GM12878 (cell line): ENCODE measurements at regions not wholly inside any gene's neighbourhood (a gene's known extent, or its start where the extent isn't known, plus 50 kb on each side); places are given as distances from the start of the nearest gene placed in this dataset.

ENCODE experiments used
- ATAC-seq: fragments of 200-7000 bp; cut with Tn5 transposase; 3 replicates; pipeline ENCODE4 v1.9.1; 2020; ENCODE audit warnings: mild to moderate bottlenecking, moderate library complexity
- BruUV-seq: library from RNA; stranded (reverse); fragments of 400-500 nt; replicated peaks from 2 replicates; lab custom pipeline; 2021; lab: Mats Ljungman, UMichigan
- CTCF ChIA-PET: fragments of 300-600 bp; sonication (Branson Sonifier 250); formaldehyde crosslinking; extraction: SDS; loops from one replicate; lab custom pipeline; 2021; ENCODE audit warnings: inconsistent platforms; lab: Yijun Ruan, JAX
- POLR2A ChIA-PET: fragments of 350-600 bp; formaldehyde crosslinking; extraction: SDS; loops from one replicate; lab custom pipeline; 2021; ENCODE audit warnings: inconsistent platforms; lab: Charles Lee
- RAD21 ChIA-PET: fragments of 300-600 bp; sonication (Branson Sonifier 250); formaldehyde crosslinking; loops from one replicate; lab custom pipeline; 2023; ENCODE audit warnings: antibody characterized with exemption; ENCODE audit not compliant: unreplicated experiment; lab: Charles Lee
- SMC1A ChIA-PET: fragments of 300-600 bp; sonication (Branson Sonifier 250); formaldehyde crosslinking; loops from one replicate; lab custom pipeline; 2023; ENCODE audit not compliant: unreplicated experiment, uncharacterized antibody; lab: Charles Lee
- DNase-seq: peaks from one replicate; pipeline ENCODE4 v3.0.0-alpha.2; 2011; ENCODE audit warnings: low read depth, low spot score
- FAIRE-seq: peaks from 3 replicates; lab custom pipeline; 2011; peaks lifted over from hg19 to GRCh38; lab: Jason Lieb, UNC
- H2AFZ ChIP-seq: 2 replicates; pipeline ENCODE4 v1.6.0; 2011; ENCODE audit warnings: low read depth, low read length, control low read depth; ENCODE audit not compliant: control insufficient read depth
- H3K27ac ChIP-seq: 2 replicates; pipeline ENCODE4 v1.5.1; 2011; ENCODE audit warnings: control low read depth; ENCODE audit not compliant: control insufficient read depth, insufficient read depth
- H3K27me3 ChIP-seq, 2 experiments: replicated peaks in 1 of 2; 2 replicates each; pipeline versions ENCODE4 v1.6.0 to v1.6.1; 2011; ENCODE audit warnings: low read length in 1 of 2; ENCODE audit not compliant: control insufficient read depth in 2 of 2, insufficient read depth in 2 of 2
- H3K36me3 ChIP-seq, 2 experiments: 2 replicates each; pipeline ENCODE4 v1.5.1; 2011; ENCODE audit warnings: low read length in 1 of 2; ENCODE audit not compliant: control insufficient read depth in 2 of 2, insufficient read depth in 2 of 2
- H3K4me1 ChIP-seq: 2 replicates; pipeline ENCODE4 v1.6.1; 2011; ENCODE audit warnings: mild to moderate bottlenecking, low read length, moderate library complexity, mixed read lengths; ENCODE audit not compliant: control insufficient read depth, insufficient read depth
- H3K4me2 ChIP-seq: 2 replicates; pipeline ENCODE4 v1.6.0; 2011; ENCODE audit warnings: control low read depth; ENCODE audit not compliant: control insufficient read depth, insufficient read depth
- H3K4me3 ChIP-seq: fragments of 200-600 bp; sonication (generic); 2 replicates; pipeline ENCODE4 v1.5.1; 2016
- H3K79me2 ChIP-seq: 2 replicates; pipeline ENCODE4 v1.6.0; 2011; ENCODE audit warnings: low read length; ENCODE audit not compliant: control insufficient read depth, insufficient read depth
- H3K9ac ChIP-seq: 2 replicates; pipeline ENCODE4 v1.8.0; 2011; ENCODE audit warnings: low read length, control low read depth, mixed read lengths; ENCODE audit not compliant: control insufficient read depth, insufficient read depth
- H3K9me3 ChIP-seq: replicated peaks from 3 replicates; pipeline ENCODE4 v1.5.1; 2011; ENCODE audit warnings: mild to moderate bottlenecking, low read length; ENCODE audit not compliant: control insufficient read depth, insufficient read depth
- H4K20me1 ChIP-seq: 2 replicates; pipeline ENCODE4 v1.6.0; 2011; ENCODE audit not compliant: control insufficient read depth, insufficient read depth
- BCLAF1 ChIP-seq: fragments of 450-650 bp; IDR thresholded peaks from 2 replicates; pipeline ENCODE4 v1.6.1; 2017; ENCODE audit warnings: antibody characterized with exemption, mild to moderate bottlenecking, moderate library complexity
- CHD4 ChIP-seq: fragments of 200-600 bp; sonication (generic); IDR thresholded peaks from 2 replicates; pipeline ENCODE4 v1.6.1; 2016; ENCODE audit warnings: mild to moderate bottlenecking
- EP300 ChIP-seq, 2 experiments: fragments of 150-350 bp in 1 of 2; IDR thresholded peaks; 2 replicates each; pipeline ENCODE4 v1.6.1; 2011 to 2012; ENCODE audit warnings: low read depth in 2 of 2, low read length in 2 of 2, borderline replicate concordance in 1 of 2, improper control_type of control experiment in 1 of 2, inconsistent platforms in 1 of 2; ENCODE audit not compliant: control insufficient read depth in 1 of 2
- ETV6 ChIP-seq, 2 experiments: fragments of 450-650 bp in 1 of 2; IDR thresholded peaks in 1 of 2; conservative IDR thresholded peaks in 1 of 2; 2 replicates each; pipeline ENCODE4 v1.6.1; 2014; ENCODE audit warnings: antibody characterized with exemption in 1 of 2, borderline replicate concordance in 1 of 2, low read depth in 1 of 2, mild to moderate bottlenecking in 1 of 2, moderate library complexity in 1 of 2
- IKZF2 ChIP-seq, 2 experiments: fragments of 450-650 bp; IDR thresholded peaks; 2 replicates each; pipeline ENCODE4 v1.6.1; 2017; ENCODE audit warnings: mild to moderate bottlenecking in 2 of 2, moderate library complexity in 2 of 2
- IRF5 ChIP-seq: fragments of 450-650 bp; IDR thresholded peaks from 2 replicates; pipeline ENCODE4 v1.6.1; 2017; ENCODE audit warnings: borderline replicate concordance
- KAT2A ChIP-seq: conservative IDR thresholded peaks from 2 replicates; pipeline ENCODE4 v1.6.1; 2011; ENCODE audit warnings: low read depth, low read length; ENCODE audit not compliant: control insufficient read depth
- LARP7 ChIP-seq: fragments of 450-650 bp; IDR thresholded peaks from 2 replicates; pipeline ENCODE4 v1.6.1; 2017; ENCODE audit warnings: mild to moderate bottlenecking
- MTA2 ChIP-seq: fragments of 450-650 bp; IDR thresholded peaks from 2 replicates; pipeline ENCODE4 v1.6.1; 2016; ENCODE audit warnings: low read depth, mild to moderate bottlenecking, moderate library complexity
- NFIC ChIP-seq: IDR thresholded peaks from 2 replicates; pipeline ENCODE4 v1.6.1; 2012; ENCODE audit warnings: low read depth, mild to moderate bottlenecking, inconsistent platforms, low read length, moderate library complexity
- NR2C2 ChIP-seq: IDR thresholded peaks from 2 replicates; pipeline ENCODE4 v1.6.1; 2011; ENCODE audit warnings: borderline replicate concordance, low read depth; ENCODE audit not compliant: control insufficient read depth, insufficient read length
- RFX5 ChIP-seq: IDR thresholded peaks from 2 replicates; pipeline ENCODE4 v1.6.1; 2011; ENCODE audit warnings: low read depth, low read length, improper control_type of control experiment
- SP1 ChIP-seq: IDR thresholded peaks from one replicate; pipeline ENCODE4 v1.6.1; 2011; ENCODE audit warnings: low read depth, low read length
- TCF7 ChIP-seq: IDR thresholded peaks from 2 replicates; pipeline ENCODE4 v1.6.1; 2014; ENCODE audit warnings: antibody characterized with exemption, borderline replicate concordance
- ZNF622 ChIP-seq: fragments of 450-650 bp; IDR thresholded peaks from 2 replicates; pipeline ENCODE4 v1.6.1; 2017; ENCODE audit warnings: mild to moderate bottlenecking, inconsistent platforms
- whole genome bisulfite sequencing: methylation state at CpG from one replicate; pipeline ENCODE4 v1.1.6; 2016; ENCODE audit warnings: low lambda C conversion rate; ENCODE audit not compliant: insufficient replicate concordance, insufficient coverage; ENCODE audit errors: missing lambda C conversion rate; 5-methylcytosine and 5-hydroxymethylcytosine counted together
- in situ Hi-C: fragments of 300-500 bp; cut with MboI; formaldehyde crosslinking; loops from 9 replicates; pipeline ENCODE4 v1.14.3; 2018; ENCODE audit warnings: mixed read lengths
- intact Hi-C: fragments of 100-400 bp; cut with micrococcal nuclease; formaldehyde crosslinking; loops from one replicate; pipeline ENCODE4 v1.14.2; 2022; ENCODE audit not compliant: unreplicated experiment
- TF ChIP-seq, protein P1 (sequence below): fragments of 450-650 bp; IDR thresholded peaks from 2 replicates; pipeline ENCODE4 v1.6.1; 2016; ENCODE audit warnings: mild to moderate bottlenecking

- TF ChIP-seq ZNF622 (no peak), KAT2A (no peak), NFIC (no peak)
These were observed 678.9 kb upstream of the TEX47 start (continued) for GRCh38 chr7:89474456-89474855.

GRCh38 chr7:89477991-89478390 lies 676.3 kb upstream of the STEAP1 start:
- RAD21 ChIA-PET = no interaction called here
- Histone ChIP-seq H3K27ac (no peak overlapping the region), H4K20me1 (no peaks in the 10 kb centered on the region), H3K27me3 (no peaks in the 10 kb centered on the region), H3K36me3 (no peaks in the 10 kb centered on the region), H3K9me3 (no peaks in the 10 kb centered on the region), H3K79me2 (no peaks in the 10 kb centered on the region), H3K4me2 (no peak overlapping the region), H3K4me3 (no peak overlapping the region), H3K9ac (no peak overlapping the region), H2AFZ (no peak overlapping the region), H3K4me1 (no peaks in the 10 kb centered on the region)
- no peak for DNase-seq
- 20% methylated on average over 3 of the region's 3 CpGs for WGBS
- BruUV-seq = no TSS peak
- SMC1A ChIA-PET = no interaction called here
- in situ Hi-C loops (no loop called here), intact Hi-C loops (no loop called here)
- CTCF ChIA-PET = no interaction called here
- FAIRE-seq = no peak
- POLR2A ChIA-PET = no interaction called here
- no peak for ATAC-seq
- TF ChIP-seq NR2C2 (no peak), CHD4 (no peak), EP300 (IDR thresholded peaks at IDR 0.05; ENCODE audit: borderline replicate concordance in 1 of 2, control insufficient read depth in 1 of 2, low read depth in 2 of 2, low read length in 2 of 2) (no peak), ETV6 (conservative IDR thresholded peaks at IDR 0.05 in 1 of 2, IDR thresholded peaks at IDR 0.05 in 1 of 2; ENCODE audit: borderline replicate concordance in 1 of 2, low read depth in 1 of 2) (no peak), MTA2 (no peak), TCF7 (no peak), BCLAF1 (no peak), SP1 (no peak), RFX5 (no peak), LARP7 (no peak), IKZF2 (IDR thresholded peaks at IDR 0.05) (no peak), IRF5 (no peak)
- TF ChIP-seq, protein P1, sequence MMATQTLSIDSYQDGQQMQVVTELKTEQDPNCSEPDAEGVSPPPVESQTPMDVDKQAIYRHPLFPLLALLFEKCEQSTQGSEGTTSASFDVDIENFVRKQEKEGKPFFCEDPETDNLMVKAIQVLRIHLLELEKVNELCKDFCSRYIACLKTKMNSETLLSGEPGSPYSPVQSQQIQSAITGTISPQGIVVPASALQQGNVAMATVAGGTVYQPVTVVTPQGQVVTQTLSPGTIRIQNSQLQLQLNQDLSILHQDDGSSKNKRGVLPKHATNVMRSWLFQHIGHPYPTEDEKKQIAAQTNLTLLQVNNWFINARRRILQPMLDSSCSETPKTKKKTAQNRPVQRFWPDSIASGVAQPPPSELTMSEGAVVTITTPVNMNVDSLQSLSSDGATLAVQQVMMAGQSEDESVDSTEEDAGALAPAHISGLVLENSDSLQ = no peak
